ENCODE measurements at regions not wholly inside any gene's neighbourhood (a gene's known extent, or its start where the extent isn't known, plus 50 kb on each side); places are given as distances from the start of the nearest gene placed in this dataset.

- Histone ChIP-seq H3K36me3 (no peaks in the 10 kb centered on the region), H3K27me3 (no peaks in the 10 kb centered on the region), H3K9me3 (no peaks in the 10 kb centered on the region), H3K27ac (no peak overlapping the region), H3K4me1 (ENCODE audit: insufficient read depth) (no peaks in the 10 kb centered on the region), H3K4me3 (no peak overlapping the region)
- no peak for DNase-seq
- TF ChIP-seq CTCF (IDR thresholded peaks at IDR 0.05) (no peak), POLR2A (IDR thresholded peaks at IDR 0.05) (no peak), EP300 (IDR thresholded peaks at IDR 0.05) (no peak)
- intact Hi-C loops (cut with DNase I) = no loop called here
Measured at GRCh38 chr12:88746386-88746785, 166.1 kb upstream of the KITLG start.

GRCh38 chr12:88743946-88744685 is 163.8 kb upstream of the KITLG start:
- intact Hi-C loops (cut with DNase I) = no loop called here

GRCh38 chr12:88737838-88738472 is 157.7 kb upstream of the KITLG start:
- intact Hi-C loops (cut with DNase I) = no loop called here
- H3K9me3 ChIP-seq = no peaks in the 10 kb centered on the region
- H3K27ac ChIP-seq = no peak overlapping the region
- TF ChIP-seq EP300 (IDR thresholded peaks at IDR 0.05) = no peak
- no peak for TF ChIP-seq POLR2A (IDR thresholded peaks at IDR 0.05)
- TF ChIP-seq CTCF (IDR thresholded peaks at IDR 0.05) = no peak
- H3K4me3 ChIP-seq = no peak overlapping the region
- WGBS, 3 donors = 85 to 91% (median 87%) methylated on average over 8 of the region's 8 CpGs
- DNase-seq = no peak
- H3K36me3 ChIP-seq = no peaks in the 10 kb centered on the region
- H3K27me3 ChIP-seq = no peaks in the 10 kb centered on the region
- no peaks in the 10 kb centered on the region for H3K4me1 ChIP-seq (ENCODE audit: insufficient read depth)

More at GRCh38 chr12:88743946-88744685, 163.8 kb upstream of the KITLG start:
- no peak for TF ChIP-seq POLR2A (IDR thresholded peaks at IDR 0.05)
- Histone ChIP-seq H3K36me3 (no peaks in the 10 kb centered on the region), H3K27me3 (no peaks in the 10 kb centered on the region), H3K4me3 (no peak overlapping the region), H3K27ac (no peak overlapping the region), H3K4me1 (ENCODE audit: insufficient read depth) (no peaks in the 10 kb centered on the region), H3K9me3 (no peaks in the 10 kb centered on the region)
- WGBS, 3 donors = 20 to 27% (median 22%) methylated on average over 12 of the region's 12 CpGs
- no peak for DNase-seq

GRCh38 chr12:88736031-88736430 is 155.8 kb upstream of the KITLG start:
- WGBS, 3 donors = 44 to 100% (median 100%) methylated on average over 1 of the region's 1 CpG
- Histone ChIP-seq H3K9me3 (no peaks in the 10 kb centered on the region), H3K27me3 (no peaks in the 10 kb centered on the region), H3K4me1 (ENCODE audit: insufficient read depth) (no peaks in the 10 kb centered on the region), H3K27ac (no peak overlapping the region), H3K4me3 (no peak overlapping the region), H3K36me3 (no peaks in the 10 kb centered on the region)
- intact Hi-C loops (cut with DNase I) = no loop called here
- TF ChIP-seq EP300 (IDR thresholded peaks at IDR 0.05) = no peak
- TF ChIP-seq CTCF (IDR thresholded peaks at IDR 0.05) = no peak
- no peak for TF ChIP-seq POLR2A (IDR thresholded peaks at IDR 0.05)
- DNase-seq = no peak

- intact Hi-C loops (cut with DNase I) = no loop called here
- WGBS, 3 donors = 70 to 75% (median 70%) methylated on average over 2 of the region's 2 CpGs
- Histone ChIP-seq H3K36me3 (no peaks in the 10 kb centered on the region), H3K9me3 (no peaks in the 10 kb centered on the region), H3K27ac (no peak overlapping the region), H3K4me1 (ENCODE audit: insufficient read depth) (no peaks in the 10 kb centered on the region), H3K4me3 (no peak overlapping the region), H3K27me3 (no peaks in the 10 kb centered on the region)
- no peak for TF ChIP-seq EP300 (IDR thresholded peaks at IDR 0.05)
- TF ChIP-seq POLR2A (IDR thresholded peaks at IDR 0.05) = no peak
- TF ChIP-seq CTCF (IDR thresholded peaks at IDR 0.05) = no peak
- DNase-seq = no peak
Measured at GRCh38 chr12:88733008-88733407, 152.7 kb upstream of the KITLG start.

Data from ovary (tissue), 7 donors.